Astrocyte (in vitro differentiated cells and primary cell): ENCODE measurements at regions not wholly inside any gene's neighbourhood (a gene's known extent, or its start where the extent isn't known, plus 50 kb on each side); places are given as distances from the start of the nearest gene placed in this dataset.

Source experiments
- DNase-seq: peaks from one replicate; pipeline ENCODE4 v3.0.0-alpha.2; 2010; ENCODE audit warnings: low read depth
- FAIRE-seq: peaks from 2 replicates; lab custom pipeline; 2011; peaks lifted over from hg19 to GRCh38; lab: Jason Lieb, UNC
- H2AFZ ChIP-seq: 2 replicates; pipeline ENCODE4 v1.6.0; 2012; ENCODE audit warnings: low read depth, low read length, inconsistent platforms
- H3K27ac ChIP-seq: 2 replicates; pipeline ENCODE4 v1.5.1; 2011; ENCODE audit warnings: low read depth, low read length, inconsistent platforms
- H3K27me3 ChIP-seq: 2 replicates; pipeline ENCODE4 v1.6.0; 2011; ENCODE audit warnings: low read length, inconsistent platforms; ENCODE audit not compliant: insufficient read depth
- H3K36me3 ChIP-seq: 2 replicates; pipeline ENCODE4 v1.5.1; 2011; ENCODE audit warnings: low read length, inconsistent platforms; ENCODE audit not compliant: insufficient read depth
- H3K4me1 ChIP-seq: 2 replicates; pipeline ENCODE4 v1.5.1; 2011; ENCODE audit warnings: low read length, inconsistent platforms; ENCODE audit not compliant: insufficient read depth
- H3K4me2 ChIP-seq: 2 replicates; pipeline ENCODE4 v1.6.0; 2012; ENCODE audit warnings: low read length, inconsistent platforms
- H3K4me3 ChIP-seq: 2 replicates; pipeline ENCODE4 v1.5.1; 2011; ENCODE audit warnings: low read depth, mild to moderate bottlenecking, low read length, inconsistent platforms; ENCODE audit not compliant: insufficient read depth
- H3K79me2 ChIP-seq: 2 replicates; pipeline ENCODE4 v1.6.0; 2012; ENCODE audit warnings: mild to moderate bottlenecking, low read length, inconsistent platforms; ENCODE audit not compliant: insufficient read depth
- H3K9ac ChIP-seq: 2 replicates; pipeline ENCODE4 v1.6.0; 2012; ENCODE audit warnings: mild to moderate bottlenecking, low read length, inconsistent platforms
- H3K9me3 ChIP-seq: 2 replicates; pipeline ENCODE4 v1.5.1; 2012; ENCODE audit warnings: low read depth, mild to moderate bottlenecking, low read length, inconsistent platforms; ENCODE audit not compliant: insufficient read depth
- H4K20me1 ChIP-seq: 2 replicates; pipeline ENCODE4 v1.6.0; 2012; ENCODE audit warnings: low read length, inconsistent platforms; ENCODE audit not compliant: insufficient read depth
- H3K27ac Mint-ChIP-seq: one replicate; pipeline ENCODE4 v1.8.0; 2021; ENCODE audit warnings: mild to moderate bottlenecking, mixed read lengths; ENCODE audit not compliant: unreplicated experiment
- H3K27me3 Mint-ChIP-seq: one replicate; pipeline ENCODE4 v1.8.0; 2021; ENCODE audit warnings: low read depth, mixed read lengths; ENCODE audit not compliant: unreplicated experiment
- H3K36me3 Mint-ChIP-seq: one replicate; pipeline ENCODE4 v1.8.0; 2021; ENCODE audit warnings: low read depth, mixed read lengths; ENCODE audit not compliant: unreplicated experiment
- H3K4me1 Mint-ChIP-seq: one replicate; pipeline ENCODE4 v1.8.0; 2021; ENCODE audit warnings: low read depth, mixed read lengths; ENCODE audit not compliant: unreplicated experiment
- H3K4me3 Mint-ChIP-seq: one replicate; pipeline ENCODE4 v1.8.0; 2021; ENCODE audit warnings: mild to moderate bottlenecking, moderate library complexity, mixed read lengths; ENCODE audit not compliant: unreplicated experiment
- H3K9me3 Mint-ChIP-seq: one replicate; pipeline ENCODE4 v1.8.0; 2021; ENCODE audit warnings: mild to moderate bottlenecking, mixed read lengths; ENCODE audit not compliant: unreplicated experiment
- EZH2 ChIP-seq: IDR thresholded peaks from 2 replicates; pipeline ENCODE4 v1.6.1; 2012; ENCODE audit warnings: mild to moderate bottlenecking, low read length, inconsistent platforms; ENCODE audit not compliant: insufficient read depth
- TF ChIP-seq, protein P1 (sequence below): IDR thresholded peaks from 2 replicates; pipeline ENCODE4 v1.5.1; 2011; ENCODE audit warnings: low read depth, mild to moderate bottlenecking, inconsistent platforms, low read length, moderate library complexity; ENCODE audit not compliant: insufficient read depth

DNA sequence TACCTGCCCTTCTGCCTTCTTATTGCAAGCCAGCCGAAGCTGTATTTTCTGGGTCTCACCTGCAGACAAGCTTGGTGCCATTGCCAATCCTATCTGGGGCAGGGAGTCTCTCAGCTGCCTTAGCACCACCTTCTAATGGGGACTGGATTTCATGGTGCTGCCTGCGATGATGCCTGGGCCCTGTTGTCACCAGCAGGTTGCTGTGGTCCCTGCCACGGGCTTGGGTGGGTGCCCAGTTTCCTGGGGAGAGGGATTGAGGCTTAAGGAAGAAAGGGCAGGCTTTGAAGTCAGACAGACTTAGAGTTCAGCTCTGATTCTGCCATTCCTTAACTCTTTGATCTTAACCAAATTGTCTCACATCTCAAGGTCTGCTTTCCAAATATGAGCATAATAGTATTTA lies 87.4 kb upstream of the CD96 start:
- no peak overlapping the region for H3K27ac ChIP-seq
- no peaks in the 10 kb centered on the region for H3K36me3 ChIP-seq
- H3K9ac ChIP-seq, result no peak overlapping the region
- peaks cover 3% of the 10 kb centered on the region for H3K9me3 Mint-ChIP-seq
- no peak overlapping the region for H3K4me3 ChIP-seq
- DNase-seq, result no peak
- no peaks in the 10 kb centered on the region for H4K20me1 ChIP-seq
- H3K4me1 ChIP-seq, result no peaks in the 10 kb centered on the region
- H3K27me3 ChIP-seq, result no peaks in the 10 kb centered on the region
- H3K9me3 ChIP-seq, result no peaks in the 10 kb centered on the region
- no peaks in the 10 kb centered on the region for H3K4me1 Mint-ChIP-seq
- H3K27me3 Mint-ChIP-seq, result no peaks in the 10 kb centered on the region
- no peak overlapping the region for H3K4me2 ChIP-seq
- no peak for TF ChIP-seq EZH2
- TF ChIP-seq, protein P1, sequence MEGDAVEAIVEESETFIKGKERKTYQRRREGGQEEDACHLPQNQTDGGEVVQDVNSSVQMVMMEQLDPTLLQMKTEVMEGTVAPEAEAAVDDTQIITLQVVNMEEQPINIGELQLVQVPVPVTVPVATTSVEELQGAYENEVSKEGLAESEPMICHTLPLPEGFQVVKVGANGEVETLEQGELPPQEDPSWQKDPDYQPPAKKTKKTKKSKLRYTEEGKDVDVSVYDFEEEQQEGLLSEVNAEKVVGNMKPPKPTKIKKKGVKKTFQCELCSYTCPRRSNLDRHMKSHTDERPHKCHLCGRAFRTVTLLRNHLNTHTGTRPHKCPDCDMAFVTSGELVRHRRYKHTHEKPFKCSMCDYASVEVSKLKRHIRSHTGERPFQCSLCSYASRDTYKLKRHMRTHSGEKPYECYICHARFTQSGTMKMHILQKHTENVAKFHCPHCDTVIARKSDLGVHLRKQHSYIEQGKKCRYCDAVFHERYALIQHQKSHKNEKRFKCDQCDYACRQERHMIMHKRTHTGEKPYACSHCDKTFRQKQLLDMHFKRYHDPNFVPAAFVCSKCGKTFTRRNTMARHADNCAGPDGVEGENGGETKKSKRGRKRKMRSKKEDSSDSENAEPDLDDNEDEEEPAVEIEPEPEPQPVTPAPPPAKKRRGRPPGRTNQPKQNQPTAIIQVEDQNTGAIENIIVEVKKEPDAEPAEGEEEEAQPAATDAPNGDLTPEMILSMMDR, result no peak
- no peaks in the 10 kb centered on the region for H3K79me2 ChIP-seq
- no peak overlapping the region for H3K27ac Mint-ChIP-seq
- H2AFZ ChIP-seq, result no peak overlapping the region
- H3K36me3 Mint-ChIP-seq, result no peaks in the 10 kb centered on the region
- H3K4me3 Mint-ChIP-seq, result no peak overlapping the region
- FAIRE-seq, result no peak

DNA sequence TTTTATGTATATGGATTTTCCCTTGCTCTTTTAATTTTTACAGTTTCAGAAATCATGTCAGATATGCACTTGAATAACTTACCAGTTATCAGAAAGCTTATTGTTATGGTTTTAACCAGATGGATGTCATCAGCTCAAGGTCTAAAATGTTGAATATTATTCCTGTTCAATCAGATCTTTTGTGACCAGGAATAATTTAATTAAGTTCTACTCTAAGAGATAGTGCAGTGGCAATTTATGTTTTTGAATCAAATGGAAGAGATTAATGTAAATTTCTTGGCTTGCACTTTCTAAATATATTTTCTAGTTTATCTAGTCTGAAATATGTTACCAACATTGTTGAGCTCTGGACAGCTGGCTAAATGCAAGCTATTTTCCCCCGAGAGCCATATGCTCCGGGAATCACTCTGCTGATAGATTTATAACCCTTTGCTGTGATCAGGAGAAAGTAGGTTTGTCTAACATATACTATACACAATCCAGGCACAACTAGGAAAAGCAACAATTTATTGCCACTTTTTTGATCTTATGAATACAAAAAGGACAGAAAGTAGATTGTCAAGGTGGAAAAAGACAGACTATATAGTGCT lies 76.8 kb upstream of the CD96 start:
- Histone ChIP-seq H2AFZ (no peak overlapping the region), H3K36me3 (no peaks in the 10 kb centered on the region), H3K4me3 (no peak overlapping the region), H3K9me3 (no peaks in the 10 kb centered on the region), H3K9ac (no peak overlapping the region), H4K20me1 (no peaks in the 10 kb centered on the region), H3K27me3 (no peaks in the 10 kb centered on the region), H3K4me1 (no peaks in the 10 kb centered on the region), H3K4me2 (no peak overlapping the region), H3K27ac (no peak overlapping the region), H3K79me2 (no peaks in the 10 kb centered on the region)
- Mint-ChIP-seq H3K27me3 (no peaks in the 10 kb centered on the region), H3K4me3 (no peak overlapping the region), H3K27ac (no peak overlapping the region), H3K36me3 (no peaks in the 10 kb centered on the region), H3K9me3 (no peaks in the 10 kb centered on the region), H3K4me1 (no peaks in the 10 kb centered on the region)
- DNase-seq, result no peak
- no peak for TF ChIP-seq EZH2
- TF ChIP-seq, protein P1, result no peak
- no peak for FAIRE-seq

DNA sequence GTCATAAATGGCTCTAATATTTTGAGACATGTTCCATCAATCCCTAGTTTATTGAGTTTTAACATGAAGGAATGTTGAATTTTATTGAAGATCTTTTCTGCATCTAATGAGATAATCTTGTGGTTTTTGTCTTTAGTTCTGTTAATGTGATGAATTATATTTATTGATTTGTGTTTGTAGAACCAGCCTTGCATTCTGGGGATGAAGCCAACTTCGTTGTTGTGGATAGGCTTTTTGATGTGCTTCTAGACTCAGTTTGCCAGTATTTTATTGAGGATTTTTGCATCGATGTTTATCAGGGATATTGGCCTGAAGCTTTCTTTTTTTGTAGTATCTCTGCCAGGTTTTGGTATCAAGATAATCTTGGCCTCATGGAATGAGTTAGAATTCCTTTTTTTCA lies 72.0 kb upstream of the CD96 start:
- FAIRE-seq, result no peak
- peaks cover 11% of the 10 kb centered on the region for H3K4me1 Mint-ChIP-seq
- no peaks in the 10 kb centered on the region for H3K27me3 ChIP-seq

More for the DNA sequence above, 72.0 kb upstream of the CD96 start:
- Histone ChIP-seq H3K9ac (no peak overlapping the region), H3K4me2 (no peak overlapping the region), H3K4me1 (no peaks in the 10 kb centered on the region), H3K4me3 (no peak overlapping the region), H2AFZ (no peak overlapping the region), H3K79me2 (no peaks in the 10 kb centered on the region), H3K36me3 (no peaks in the 10 kb centered on the region), H3K27ac (no peak overlapping the region), H4K20me1 (no peaks in the 10 kb centered on the region), H3K9me3 (no peaks in the 10 kb centered on the region)
- DNase-seq, result no peak
- Mint-ChIP-seq H3K4me3 (no peak overlapping the region), H3K27ac (no peak overlapping the region), H3K9me3 (peaks cover 3% of the 10 kb centered on the region), H3K27me3 (no peaks in the 10 kb centered on the region), H3K36me3 (no peaks in the 10 kb centered on the region)
- TF ChIP-seq, protein P1, result no peak
- TF ChIP-seq EZH2, result no peak
